ENCODE measurements at regions not wholly inside any gene's neighbourhood (a gene's known extent, or its start where the extent isn't known, plus 50 kb on each side); places are given as distances from the start of the nearest gene placed in this dataset.
"Not testable (repeated sequence)": the region's sequence is repeated elsewhere in the genome, so short reads cannot be mapped to it uniquely, and the experiment has no call there.

DNA sequence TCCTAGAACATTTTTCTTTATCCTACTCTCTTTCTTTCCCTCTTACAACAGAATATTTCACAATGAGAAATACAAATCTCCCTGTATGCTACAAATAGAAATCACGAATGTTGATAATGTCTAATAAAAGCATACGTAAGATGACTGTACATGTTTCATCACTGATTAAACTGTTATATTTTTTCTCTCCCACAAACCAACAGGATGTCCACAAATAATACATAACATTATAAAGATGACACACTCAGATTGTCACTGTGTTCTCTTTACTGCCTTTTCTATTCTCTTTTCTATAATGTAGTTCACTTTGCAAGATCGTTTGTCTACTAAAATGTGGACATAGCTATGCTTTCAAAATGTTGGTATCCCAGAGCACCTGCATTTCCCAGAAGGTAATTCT, 90.7 kb upstream of the PARP8 start:
- TF ChIP-seq SPI1 (IDR thresholded peaks at IDR 0.05; ENCODE audit: borderline replicate concordance, low read depth) (no peak), POLR2AphosphoS5 (IDR thresholded peaks at IDR 0.05; ENCODE audit: low read depth) (no peak), GABPA (IDR thresholded peaks at IDR 0.05; ENCODE audit: low read depth) (no peak)
- TF ChIP-seq, protein P1, sequence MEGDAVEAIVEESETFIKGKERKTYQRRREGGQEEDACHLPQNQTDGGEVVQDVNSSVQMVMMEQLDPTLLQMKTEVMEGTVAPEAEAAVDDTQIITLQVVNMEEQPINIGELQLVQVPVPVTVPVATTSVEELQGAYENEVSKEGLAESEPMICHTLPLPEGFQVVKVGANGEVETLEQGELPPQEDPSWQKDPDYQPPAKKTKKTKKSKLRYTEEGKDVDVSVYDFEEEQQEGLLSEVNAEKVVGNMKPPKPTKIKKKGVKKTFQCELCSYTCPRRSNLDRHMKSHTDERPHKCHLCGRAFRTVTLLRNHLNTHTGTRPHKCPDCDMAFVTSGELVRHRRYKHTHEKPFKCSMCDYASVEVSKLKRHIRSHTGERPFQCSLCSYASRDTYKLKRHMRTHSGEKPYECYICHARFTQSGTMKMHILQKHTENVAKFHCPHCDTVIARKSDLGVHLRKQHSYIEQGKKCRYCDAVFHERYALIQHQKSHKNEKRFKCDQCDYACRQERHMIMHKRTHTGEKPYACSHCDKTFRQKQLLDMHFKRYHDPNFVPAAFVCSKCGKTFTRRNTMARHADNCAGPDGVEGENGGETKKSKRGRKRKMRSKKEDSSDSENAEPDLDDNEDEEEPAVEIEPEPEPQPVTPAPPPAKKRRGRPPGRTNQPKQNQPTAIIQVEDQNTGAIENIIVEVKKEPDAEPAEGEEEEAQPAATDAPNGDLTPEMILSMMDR (IDR thresholded peaks at IDR 0.05; ENCODE audit: insufficient read depth, low read length): no peak
- TF ChIP-seq, protein P2, sequence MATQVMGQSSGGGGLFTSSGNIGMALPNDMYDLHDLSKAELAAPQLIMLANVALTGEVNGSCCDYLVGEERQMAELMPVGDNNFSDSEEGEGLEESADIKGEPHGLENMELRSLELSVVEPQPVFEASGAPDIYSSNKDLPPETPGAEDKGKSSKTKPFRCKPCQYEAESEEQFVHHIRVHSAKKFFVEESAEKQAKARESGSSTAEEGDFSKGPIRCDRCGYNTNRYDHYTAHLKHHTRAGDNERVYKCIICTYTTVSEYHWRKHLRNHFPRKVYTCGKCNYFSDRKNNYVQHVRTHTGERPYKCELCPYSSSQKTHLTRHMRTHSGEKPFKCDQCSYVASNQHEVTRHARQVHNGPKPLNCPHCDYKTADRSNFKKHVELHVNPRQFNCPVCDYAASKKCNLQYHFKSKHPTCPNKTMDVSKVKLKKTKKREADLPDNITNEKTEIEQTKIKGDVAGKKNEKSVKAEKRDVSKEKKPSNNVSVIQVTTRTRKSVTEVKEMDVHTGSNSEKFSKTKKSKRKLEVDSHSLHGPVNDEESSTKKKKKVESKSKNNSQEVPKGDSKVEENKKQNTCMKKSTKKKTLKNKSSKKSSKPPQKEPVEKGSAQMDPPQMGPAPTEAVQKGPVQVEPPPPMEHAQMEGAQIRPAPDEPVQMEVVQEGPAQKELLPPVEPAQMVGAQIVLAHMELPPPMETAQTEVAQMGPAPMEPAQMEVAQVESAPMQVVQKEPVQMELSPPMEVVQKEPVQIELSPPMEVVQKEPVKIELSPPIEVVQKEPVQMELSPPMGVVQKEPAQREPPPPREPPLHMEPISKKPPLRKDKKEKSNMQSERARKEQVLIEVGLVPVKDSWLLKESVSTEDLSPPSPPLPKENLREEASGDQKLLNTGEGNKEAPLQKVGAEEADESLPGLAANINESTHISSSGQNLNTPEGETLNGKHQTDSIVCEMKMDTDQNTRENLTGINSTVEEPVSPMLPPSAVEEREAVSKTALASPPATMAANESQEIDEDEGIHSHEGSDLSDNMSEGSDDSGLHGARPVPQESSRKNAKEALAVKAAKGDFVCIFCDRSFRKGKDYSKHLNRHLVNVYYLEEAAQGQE (IDR thresholded peaks at IDR 0.05; ENCODE audit: insufficient replicate concordance, low read depth): no peak
- no peak overlapping the region for H3K4me3 ChIP-seq (replicated peaks; ENCODE audit: insufficient read depth, low read length)
- DNase-seq (ENCODE audit: low read depth in 1 of 2, low spot score in 1 of 2): no peak
- H3K27me3 ChIP-seq (ENCODE audit: insufficient read depth, poor library complexity, severe bottlenecking): no peaks in the 10 kb centered on the region
- H3K27ac ChIP-seq (replicated peaks): no peak overlapping the region

DNA sequence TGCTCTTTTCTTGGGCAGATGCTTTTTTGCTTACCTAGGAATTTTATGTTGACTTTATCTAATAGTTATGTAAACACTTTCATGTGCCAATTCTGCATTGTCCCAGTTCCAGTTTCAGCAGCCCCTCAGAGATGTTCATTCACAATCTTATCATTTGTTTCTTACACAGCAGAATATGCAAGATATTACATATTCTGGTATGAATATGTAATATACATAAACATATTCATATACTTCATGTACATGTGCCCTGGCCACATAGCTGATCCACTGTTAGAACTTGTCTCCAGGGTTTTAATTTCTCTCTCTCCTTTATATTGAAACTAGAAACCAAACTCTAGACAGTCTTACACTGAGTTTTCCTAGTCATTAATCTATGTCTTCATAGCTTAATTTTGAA, 90.2 kb upstream of the PARP8 start:
- no peak for DNase-seq (ENCODE audit: low read depth in 1 of 2, low spot score in 1 of 2)
- no peak overlapping the region for H3K27ac ChIP-seq (replicated peaks)

DNA sequence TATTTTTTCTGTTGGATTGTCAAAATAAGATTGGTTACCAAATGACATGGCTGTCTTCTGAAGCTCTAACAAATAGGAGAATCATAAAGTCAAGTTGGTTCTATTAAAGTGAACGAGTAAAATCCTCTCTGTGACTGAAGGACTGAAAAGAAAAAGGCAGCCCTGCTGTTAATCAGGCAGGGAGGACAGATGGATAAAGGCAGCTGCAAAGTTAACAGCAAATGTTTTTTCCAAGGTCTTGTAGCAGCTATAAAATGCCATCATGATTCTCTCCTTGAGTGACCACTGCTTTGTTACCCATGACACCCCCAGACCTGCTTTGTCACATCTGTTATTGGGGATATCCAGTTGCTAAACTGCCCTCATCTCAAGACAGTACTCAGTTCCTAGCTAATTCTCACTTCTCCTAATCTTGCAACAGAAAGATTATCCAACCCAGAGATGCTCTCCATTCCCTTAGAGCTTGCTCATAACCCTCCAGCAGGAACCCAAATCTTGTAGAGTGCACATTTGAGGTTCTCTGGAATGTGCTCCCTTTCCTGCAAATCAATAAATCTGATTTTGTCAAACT, 89.7 kb upstream of the PARP8 start:
- DNase-seq (ENCODE audit: low read depth in 1 of 2, low spot score in 1 of 2): no peak
- Histone ChIP-seq H3K27ac (replicated peaks) (no peak overlapping the region), H3K4me3 (replicated peaks; ENCODE audit: insufficient read depth, low read length) (no peak overlapping the region), H3K27me3 (ENCODE audit: insufficient read depth, poor library complexity, severe bottlenecking) (no peaks in the 10 kb centered on the region)
- TF ChIP-seq SPI1 (IDR thresholded peaks at IDR 0.05; ENCODE audit: borderline replicate concordance, low read depth): no peak
- TF ChIP-seq, protein P1 (IDR thresholded peaks at IDR 0.05; ENCODE audit: insufficient read depth, low read length): no peak

More for the DNA sequence above, 90.2 kb upstream of the PARP8 start:
- Histone ChIP-seq H3K27me3 (ENCODE audit: insufficient read depth, poor library complexity, severe bottlenecking) (no peaks in the 10 kb centered on the region), H3K4me3 (replicated peaks; ENCODE audit: insufficient read depth, low read length) (no peak overlapping the region)
- TF ChIP-seq, protein P1 (IDR thresholded peaks at IDR 0.05; ENCODE audit: insufficient read depth, low read length): no peak
- no peak for TF ChIP-seq GABPA (IDR thresholded peaks at IDR 0.05; ENCODE audit: low read depth)
- TF ChIP-seq POLR2AphosphoS5 (IDR thresholded peaks at IDR 0.05; ENCODE audit: low read depth): no peak
- TF ChIP-seq SPI1 (IDR thresholded peaks at IDR 0.05; ENCODE audit: borderline replicate concordance, low read depth): no peak
- TF ChIP-seq, protein P2 (IDR thresholded peaks at IDR 0.05; ENCODE audit: insufficient replicate concordance, low read depth): no peak

DNA sequence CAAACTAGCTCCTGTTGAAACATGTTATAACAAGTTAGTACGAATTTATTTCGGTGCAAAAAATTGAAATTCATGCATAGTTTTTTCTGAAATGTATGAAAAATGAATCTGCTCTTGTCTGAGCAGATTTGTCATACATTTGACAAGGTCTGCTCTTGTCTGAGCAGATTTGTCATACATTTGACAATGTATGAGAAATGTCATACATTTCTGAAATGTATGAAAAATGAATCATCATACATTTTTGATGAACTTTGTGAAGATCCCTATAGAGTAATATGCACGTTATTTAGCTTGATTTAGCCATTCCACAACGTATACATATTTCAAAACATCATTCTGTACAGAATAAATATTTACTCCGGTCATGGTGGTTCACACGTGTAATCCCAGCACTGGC, 85.9 kb upstream of the PARP8 start:
- H3K27me3 ChIP-seq (ENCODE audit: insufficient read depth, poor library complexity, severe bottlenecking): no peaks in the 10 kb centered on the region
- DNase-seq (ENCODE audit: low read depth in 1 of 2, low spot score in 1 of 2): no peak
- H3K4me3 ChIP-seq (replicated peaks; ENCODE audit: insufficient read depth, low read length): no peak overlapping the region
- no peak for TF ChIP-seq POLR2AphosphoS5 (IDR thresholded peaks at IDR 0.05; ENCODE audit: low read depth)
- TF ChIP-seq, protein P1 (IDR thresholded peaks at IDR 0.05; ENCODE audit: insufficient read depth, low read length): no peak
- TF ChIP-seq, protein P2 (IDR thresholded peaks at IDR 0.05; ENCODE audit: insufficient replicate concordance, low read depth): no peak
- TF ChIP-seq SPI1 (IDR thresholded peaks at IDR 0.05; ENCODE audit: borderline replicate concordance, low read depth): no peak
- no peak for TF ChIP-seq GABPA (IDR thresholded peaks at IDR 0.05; ENCODE audit: low read depth)
- H3K27ac ChIP-seq (replicated peaks): no peak overlapping the region

DNA sequence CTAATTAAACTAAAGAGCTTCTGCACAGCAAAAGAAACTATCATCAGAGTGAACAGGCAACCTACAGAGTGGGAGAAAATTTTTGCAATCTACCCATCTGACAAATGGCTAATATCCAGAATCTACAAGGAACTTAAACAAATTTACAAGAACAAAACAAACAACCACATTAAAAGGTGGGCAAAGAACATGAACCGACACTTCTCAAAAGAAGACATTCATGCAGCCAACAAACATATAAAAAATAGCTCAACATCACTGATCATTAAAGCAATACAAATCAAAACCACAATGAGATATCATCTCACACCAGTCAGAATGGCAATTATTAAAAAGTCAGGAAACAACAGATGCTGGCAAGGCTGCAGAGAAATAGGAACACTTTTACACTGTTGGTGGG, 84.6 kb upstream of the PARP8 start:
- not testable (repeated sequence) for H3K27me3 ChIP-seq (ENCODE audit: insufficient read depth, poor library complexity, severe bottlenecking); DNase-seq (ENCODE audit: low read depth in 1 of 2, low spot score in 1 of 2); H3K4me3 ChIP-seq (replicated peaks; ENCODE audit: insufficient read depth, low read length); H3K27ac ChIP-seq (replicated peaks)

Data from HL-60 (cell line).